ENCODE measurements at regions not wholly inside any gene's neighbourhood (a gene's known extent, or its start where the extent isn't known, plus 50 kb on each side); places are given as distances from the start of the nearest gene placed in this dataset.

- DNase-seq (ENCODE audit: low read depth, low spot score) = no peak
- intact Hi-C loops (cut with micrococcal nuclease) = no loop called here
Observed at GRCh38 chr11:45414088-45414487, 127.9 kb upstream of the SYT13 start.

More at GRCh38 chr11:45414088-45414487, 127.9 kb upstream of the SYT13 start:
- H3K9me1 ChIP-seq (replicated peaks; ENCODE audit: control insufficient read depth, extremely low read depth, insufficient read depth, low read length) = no peaks in the 10 kb centered on the region
- no peak overlapping the region for H3K4me2 ChIP-seq (ENCODE audit: insufficient read depth, low read length)
- peaks cover 0 to 9% of the 10 kb centered on the region in 2 experiments for H3K27me3 ChIP-seq (ENCODE audit: control insufficient read depth in 2 of 2, insufficient read depth in 2 of 2, low read length in 2 of 2)
- no peaks in the 10 kb centered on the region for H4K20me1 ChIP-seq (replicated peaks; ENCODE audit: control insufficient read depth, extremely low read depth, insufficient read depth, low read length)
- TF ChIP-seq POLR2AphosphoS5 (IDR thresholded peaks at IDR 0.05; ENCODE audit: insufficient read depth, low read depth, low read length) = no peak
- TF ChIP-seq JUN (IDR thresholded peaks at IDR 0.05; ENCODE audit: borderline replicate concordance, insufficient read depth, insufficient read length, low read depth) = no peak
- no peak for TF ChIP-seq GATA2 (IDR thresholded peaks at IDR 0.05; ENCODE audit: insufficient read depth, insufficient read length, low read depth, low read length)
- TF ChIP-seq FOS (IDR thresholded peaks at IDR 0.05; ENCODE audit: borderline replicate concordance, insufficient read depth, low read length) = no peak
- TF ChIP-seq POLR2A (IDR thresholded peaks at IDR 0.05; ENCODE audit: low read depth, low read length) = no peak
- TF ChIP-seq MAX (IDR thresholded peaks at IDR 0.05; ENCODE audit: insufficient read depth, insufficient read length) = no peak
- TF ChIP-seq MYC (IDR thresholded peaks at IDR 0.05; ENCODE audit: low read depth, low read length) = no peak
- no peak for TF ChIP-seq EZH2 (IDR thresholded peaks at IDR 0.05; ENCODE audit: borderline replicate concordance, low read depth, low read length, severe bottlenecking)
- TF ChIP-seq CTCF (IDR thresholded peaks at IDR 0.05; ENCODE audit: extremely low read depth in 1 of 2, insufficient read depth in 1 of 2, low read depth in 1 of 2, low read length in 2 of 2) = no peak
- ChIA-PET CTCF (no interaction called here), POLR2A (no interaction called here)
- no peaks in the 10 kb centered on the region for H3K79me2 ChIP-seq (ENCODE audit: control insufficient read depth, insufficient read depth, low read length)
- no peaks in the 10 kb centered on the region for H3K4me1 ChIP-seq (ENCODE audit: control insufficient read depth, extremely low read depth, insufficient read depth, low read length)
- FAIRE-seq = no peak
- no peak overlapping the region for H3K27ac ChIP-seq (ENCODE audit: insufficient read depth, low read depth, low read length)
- no peaks in the 10 kb centered on the region for H3K36me3 ChIP-seq (ENCODE audit: control insufficient read depth in 2 of 2, extremely low read depth in 1 of 2, insufficient read depth in 2 of 2, low read length in 2 of 2)
- no peaks in the 10 kb centered on the region for H3K9me3 ChIP-seq (replicated peaks; ENCODE audit: control insufficient read depth, insufficient read depth, low read length)
- H2AFZ ChIP-seq (ENCODE audit: low read depth, low read length) = no peak overlapping the region
- BruUV-seq (replicated peaks) = no TSS peak
- dilution Hi-C loops (cut with MboI; ENCODE audit: extremely low pct_ligation_motif_present, low sequenced_read_pairs) = no loop called here
- H3K4me3 ChIP-seq (replicated peaks in 1 of 3; ENCODE audit: insufficient read depth in 1 of 3, low read depth in 1 of 3, low read length in 3 of 3) = no peak overlapping the region
- no peak overlapping the region for H3K9ac ChIP-seq (replicated peaks; ENCODE audit: extremely low read depth, insufficient read depth, low read length)

All from endothelial cell of umbilical vein (primary cell).